HAP-1 (cell line): ENCODE measurements at regions not wholly inside any gene's neighbourhood (a gene's known extent, or its start where the extent isn't known, plus 50 kb on each side); places are given as distances from the start of the nearest gene placed in this dataset.

ENCODE experiments used
- DNase-seq, 2 experiments: peaks; one replicate each; pipeline ENCODE4 v3.0.0-alpha.2; 2016 to 2020; ENCODE audit warnings: low spot score in 2 of 2
- H3K27me3 ChIP-seq: fragments of 250-450 bp; sonication (Bioruptor Pico); 2 replicates; pipeline ENCODE4 v1.5.1; 2020; ENCODE audit warnings: low read depth, mild to moderate bottlenecking, moderate library complexity
- H3K36me3 ChIP-seq: fragments of 250-450 bp; sonication (Bioruptor Pico); replicated peaks from 2 replicates; pipeline ENCODE4 v1.5.1; 2020; ENCODE audit warnings: mild to moderate bottlenecking
- H3K4me1 ChIP-seq: fragments of 250-450 bp; sonication (Bioruptor Pico); 2 replicates; pipeline ENCODE4 v1.5.1; 2020; ENCODE audit warnings: mild to moderate bottlenecking
- H3K4me3 ChIP-seq: fragments of 250-450 bp; sonication (Bioruptor Pico); 2 replicates; pipeline ENCODE4 v1.5.1; 2020; ENCODE audit warnings: mild to moderate bottlenecking, moderate library complexity
- H3K9me3 ChIP-seq: fragments of 250-450 bp; sonication (Bioruptor Pico); 2 replicates; pipeline ENCODE4 v1.5.1; 2020; ENCODE audit warnings: mild to moderate bottlenecking, moderate library complexity
- in situ Hi-C: fragments of 300-500 bp; cut with MboI; formaldehyde crosslinking; loops from 3 replicates; pipeline ENCODE4 v1.14.3; 2020; ENCODE audit warnings: low sequenced_read_pairs, inconsistent platforms, mixed read lengths

DNA sequence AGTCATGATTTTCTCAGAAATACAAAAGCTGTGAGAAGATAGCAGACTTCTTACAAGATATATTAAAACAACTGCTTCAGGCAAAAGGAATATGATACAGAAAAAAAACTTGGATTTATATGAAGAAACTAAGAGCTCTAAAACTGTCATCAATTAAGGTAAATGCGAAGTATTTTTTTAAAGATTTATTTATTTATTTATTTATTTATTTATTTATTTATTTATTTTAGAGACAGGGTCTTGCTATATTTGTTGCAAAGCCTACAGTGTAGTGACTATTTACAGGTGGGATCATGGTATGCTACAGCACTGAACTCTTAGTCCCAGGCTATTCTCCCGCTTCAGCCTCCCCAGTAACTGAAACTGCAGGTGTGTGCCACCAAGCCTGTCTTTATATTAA, 274.3 kb upstream of the BCHE start:
- H3K4me1 ChIP-seq, result no peaks in the 10 kb centered on the region
- in situ Hi-C loops, result no loop called here
- no peaks in the 10 kb centered on the region for H3K27me3 ChIP-seq

DNA sequence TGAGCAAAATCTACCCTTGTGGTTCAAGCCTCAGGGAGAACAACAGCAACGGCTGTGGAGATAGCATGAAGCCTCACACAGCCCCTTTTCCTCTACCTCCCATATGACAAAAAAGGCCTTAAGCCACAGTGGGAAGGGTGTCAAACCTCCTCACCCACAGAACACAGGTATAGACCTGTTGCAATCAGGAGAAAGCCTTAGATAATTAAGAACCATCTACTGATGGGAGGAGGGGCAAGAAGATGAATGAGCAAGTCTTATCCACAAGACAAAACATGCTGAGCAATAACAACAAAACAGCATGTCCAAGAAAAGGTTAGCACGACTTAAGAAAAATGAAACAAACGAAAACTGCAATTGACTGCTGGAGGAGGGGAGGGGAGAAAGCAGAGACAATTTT, 272.9 kb upstream of the BCHE start:
- in situ Hi-C loops, result no loop called here
- H3K4me1 ChIP-seq, result no peaks in the 10 kb centered on the region
- no peak for DNase-seq
- no peak overlapping the region for H3K4me3 ChIP-seq
- no peaks in the 10 kb centered on the region for H3K27me3 ChIP-seq
- no peaks in the 10 kb centered on the region for H3K36me3 ChIP-seq
- H3K9me3 ChIP-seq, result no peaks in the 10 kb centered on the region

More for the DNA sequence above, 274.3 kb upstream of the BCHE start:
- Histone ChIP-seq H3K9me3 (no peaks in the 10 kb centered on the region), H3K4me3 (no peak overlapping the region), H3K36me3 (no peaks in the 10 kb centered on the region)
- no peak for DNase-seq

DNA sequence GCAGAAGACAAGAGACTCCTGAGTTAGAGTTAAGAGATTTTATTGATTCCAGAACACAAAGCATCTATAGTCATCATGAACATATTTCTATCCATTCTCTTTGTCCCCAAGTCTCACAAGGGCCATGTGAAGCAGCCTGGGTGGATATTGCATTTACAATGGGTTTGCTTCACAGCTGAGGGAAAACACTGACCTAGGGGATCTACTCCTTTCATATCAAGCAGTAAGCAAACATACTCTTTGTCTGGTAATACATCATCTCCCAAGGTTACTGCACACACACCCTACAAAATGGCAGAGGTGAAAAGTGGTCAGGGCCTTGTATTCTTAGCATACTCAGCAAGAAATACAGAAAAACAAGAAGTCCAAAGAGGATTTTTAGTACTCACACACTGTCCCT, 267.7 kb upstream of the BCHE start:
- Histone ChIP-seq H3K4me3 (no peak overlapping the region), H3K9me3 (no peaks in the 10 kb centered on the region), H3K36me3 (no peaks in the 10 kb centered on the region), H3K4me1 (no peaks in the 10 kb centered on the region), H3K27me3 (no peaks in the 10 kb centered on the region)
- in situ Hi-C loops, result no loop called here
- no peak for DNase-seq

DNA sequence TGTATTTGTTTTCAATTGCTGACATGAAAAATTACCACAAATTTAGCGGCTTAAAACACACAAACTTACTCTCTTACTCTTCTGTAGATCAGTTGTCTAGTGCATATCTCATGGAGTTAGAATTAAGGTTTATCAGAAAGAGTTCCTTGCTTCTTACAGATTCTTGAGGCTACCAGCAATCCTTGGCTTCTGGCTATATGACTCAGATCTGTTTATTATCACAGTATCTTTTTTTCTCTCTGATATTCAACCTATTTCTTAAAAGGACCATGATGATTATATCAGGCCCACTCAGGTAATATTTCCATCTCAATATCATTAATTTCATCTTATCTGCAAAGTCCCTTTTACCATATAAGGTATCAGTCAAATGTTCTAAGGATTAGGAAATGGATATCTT, 263.5 kb upstream of the BCHE start:
- no peaks in the 10 kb centered on the region for H3K4me1 ChIP-seq

DNA sequence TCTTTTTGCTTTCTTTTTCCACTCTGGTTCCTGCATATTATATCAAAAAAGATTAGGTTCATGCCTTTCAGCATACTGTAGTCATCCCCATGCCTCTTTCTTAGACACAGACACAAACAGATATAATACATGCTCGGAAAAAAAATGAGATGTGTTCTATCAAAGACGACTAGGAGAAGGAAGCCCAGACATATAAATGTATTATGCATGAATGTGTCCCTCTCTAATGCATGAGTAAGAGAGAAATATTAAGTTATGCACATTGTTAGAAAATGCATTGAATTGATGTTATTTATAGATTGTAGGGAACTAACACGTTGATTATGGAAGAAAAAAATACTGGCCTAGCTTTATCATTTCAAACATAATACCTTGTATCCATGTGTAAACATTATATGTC, 252.4 kb upstream of the BCHE start:
- in situ Hi-C loops, result no loop called here
- Histone ChIP-seq H3K9me3 (no peaks in the 10 kb centered on the region), H3K36me3 (no peaks in the 10 kb centered on the region), H3K4me1 (no peaks in the 10 kb centered on the region), H3K4me3 (no peak overlapping the region), H3K27me3 (no peaks in the 10 kb centered on the region)
- DNase-seq, result no peak

More for the DNA sequence above, 263.5 kb upstream of the BCHE start:
- H3K36me3 ChIP-seq, result no peaks in the 10 kb centered on the region
- no peak for DNase-seq
- H3K4me3 ChIP-seq, result no peak overlapping the region
- in situ Hi-C loops, result no loop called here
- H3K9me3 ChIP-seq, result no peaks in the 10 kb centered on the region
- H3K27me3 ChIP-seq, result no peaks in the 10 kb centered on the region

DNA sequence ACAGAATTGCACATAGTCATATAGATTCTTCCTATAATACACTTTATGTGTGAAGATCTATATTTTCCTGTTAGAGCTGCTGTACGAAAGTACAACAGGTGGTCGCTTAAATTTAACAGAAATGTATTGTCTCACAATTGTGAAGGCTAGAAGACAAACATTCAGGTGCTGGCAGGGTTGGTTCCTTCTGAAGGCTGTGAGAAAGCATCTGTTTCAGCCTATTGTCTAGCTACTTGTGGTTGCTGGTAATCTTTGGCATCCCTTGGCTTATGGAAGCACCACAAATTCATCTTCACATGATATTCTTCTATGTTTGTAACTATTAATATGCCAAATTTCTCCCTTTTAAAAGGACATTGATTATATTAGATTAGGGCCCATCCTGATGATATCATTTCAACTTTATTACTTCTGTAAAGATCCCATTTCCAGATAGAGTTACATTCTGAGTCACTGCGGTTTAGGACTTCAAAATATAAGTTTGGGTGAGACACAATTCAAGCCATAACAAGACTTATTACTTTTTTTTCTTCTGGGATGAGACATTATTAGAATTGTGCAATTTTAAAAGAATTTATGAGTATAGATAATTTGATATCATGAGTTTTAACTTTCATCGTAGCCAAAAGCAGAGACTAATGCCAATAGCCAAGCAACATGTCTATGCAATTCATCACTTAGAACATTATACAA, 248.1 kb upstream of the BCHE start:
- no peaks in the 10 kb centered on the region for H3K9me3 ChIP-seq
- no peak overlapping the region for H3K4me3 ChIP-seq
- in situ Hi-C loops, result no loop called here
- no peaks in the 10 kb centered on the region for H3K36me3 ChIP-seq
- H3K27me3 ChIP-seq, result no peaks in the 10 kb centered on the region
- no peaks in the 10 kb centered on the region for H3K4me1 ChIP-seq
- DNase-seq, result no peak

DNA sequence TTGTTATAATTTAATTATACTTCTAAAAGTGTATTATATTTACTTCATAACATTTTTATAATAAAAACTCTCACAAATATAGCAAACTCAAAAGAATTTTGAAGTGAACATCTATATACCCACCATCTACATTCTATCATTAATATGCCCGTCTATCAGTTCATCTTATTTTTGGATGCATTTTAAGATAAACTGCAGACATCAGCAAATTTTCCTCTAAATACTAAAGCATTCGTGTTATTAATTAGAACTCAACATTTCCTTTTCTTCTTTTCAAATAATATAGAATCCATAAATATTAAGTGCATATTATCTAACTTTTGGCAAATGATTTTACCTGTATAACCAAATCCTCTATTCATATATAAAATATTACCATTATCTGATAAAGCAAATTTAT, 242.9 kb upstream of the BCHE start:
- Histone ChIP-seq H3K4me3 (no peak overlapping the region), H3K4me1 (no peaks in the 10 kb centered on the region), H3K27me3 (no peaks in the 10 kb centered on the region), H3K36me3 (no peaks in the 10 kb centered on the region), H3K9me3 (no peaks in the 10 kb centered on the region)
- DNase-seq, result no peak
- in situ Hi-C loops, result no loop called here

DNA sequence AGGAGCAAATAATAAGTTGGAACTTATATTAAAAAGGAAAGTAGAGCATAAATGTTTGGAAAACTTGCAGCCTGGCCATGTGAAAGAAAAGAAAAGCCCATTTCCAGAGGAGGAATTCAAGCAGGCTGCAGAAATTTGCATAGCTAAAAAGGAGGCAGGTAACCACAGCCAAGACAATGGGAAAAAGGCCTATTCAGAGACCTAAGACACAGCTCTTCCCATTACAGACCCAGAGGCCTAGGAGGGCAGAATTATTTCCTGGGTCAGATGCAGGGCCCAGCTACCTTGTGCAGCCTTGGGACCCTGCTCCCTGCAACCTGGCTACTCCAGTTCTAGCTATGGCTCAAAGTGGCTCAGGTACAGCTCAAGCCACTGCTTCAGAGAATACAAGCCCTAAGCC, 234.6 kb upstream of the BCHE start:
- DNase-seq, result no peak
- in situ Hi-C loops, result no loop called here
- no peaks in the 10 kb centered on the region for H3K9me3 ChIP-seq
- no peaks in the 10 kb centered on the region for H3K36me3 ChIP-seq
- no peak overlapping the region for H3K4me3 ChIP-seq
- H3K27me3 ChIP-seq, result no peaks in the 10 kb centered on the region
- H3K4me1 ChIP-seq, result no peaks in the 10 kb centered on the region

DNA sequence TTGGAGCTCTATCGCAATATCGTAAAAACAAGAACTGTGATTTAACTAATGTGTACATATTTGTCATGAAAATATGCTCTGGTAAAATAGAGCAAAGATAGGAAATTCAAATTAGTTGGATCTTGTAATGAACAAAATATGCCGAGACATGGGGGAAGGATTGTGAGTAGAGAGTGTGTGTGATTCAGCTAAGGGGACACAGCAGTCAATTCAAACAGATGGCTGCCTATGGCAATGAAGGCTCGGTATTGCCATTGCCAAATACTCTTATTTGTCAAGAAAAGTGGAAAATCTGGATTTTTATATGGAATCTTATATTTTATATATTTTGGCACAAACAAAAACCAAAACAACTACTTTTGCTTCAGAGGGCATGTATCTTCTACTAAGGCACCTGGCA, 227.3 kb upstream of the BCHE start:
- no peak for DNase-seq
- in situ Hi-C loops, result no loop called here
- H3K27me3 ChIP-seq, result no peaks in the 10 kb centered on the region

DNA sequence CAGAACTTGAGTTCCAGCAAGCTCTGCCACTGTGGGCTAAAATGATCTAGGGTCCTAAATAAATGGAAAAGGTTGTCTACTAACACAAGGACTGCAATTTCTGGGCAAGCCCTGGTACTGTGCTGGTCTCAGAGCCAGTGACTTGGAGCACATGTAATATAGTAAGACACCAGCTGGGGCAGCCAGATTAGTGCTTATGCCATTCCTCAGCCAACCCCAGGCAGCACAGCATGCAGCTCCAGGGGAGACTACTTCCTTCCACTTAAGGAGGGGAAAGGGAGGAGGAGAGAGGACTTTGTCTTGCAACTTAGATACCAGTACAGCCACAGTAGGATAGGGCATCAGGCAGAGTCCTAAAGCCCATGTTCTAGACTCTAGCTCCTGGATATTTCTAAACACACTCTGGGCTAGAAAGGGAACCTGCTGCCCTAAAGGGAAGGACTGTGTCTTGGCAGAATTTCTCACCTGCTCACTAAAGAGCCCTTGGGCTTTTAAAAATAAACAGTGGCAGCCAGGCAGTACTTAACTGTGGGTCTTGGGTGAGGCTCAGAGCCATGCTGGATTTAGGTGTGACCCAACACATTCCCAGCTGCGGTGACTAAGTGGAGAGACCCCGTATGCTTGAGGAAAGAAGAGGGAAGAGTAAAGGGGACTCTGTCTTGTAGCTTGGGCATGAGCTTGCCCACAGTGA, 223.7 kb upstream of the BCHE start:
- Histone ChIP-seq H3K4me1 (no peaks in the 10 kb centered on the region), H3K9me3 (no peaks in the 10 kb centered on the region), H3K27me3 (no peaks in the 10 kb centered on the region), H3K36me3 (no peaks in the 10 kb centered on the region), H3K4me3 (no peak overlapping the region)
- DNase-seq, result no peak
- in situ Hi-C loops, result no loop called here

More for the DNA sequence above, 227.3 kb upstream of the BCHE start:
- H3K4me1 ChIP-seq, result no peaks in the 10 kb centered on the region
- H3K36me3 ChIP-seq, result no peaks in the 10 kb centered on the region
- H3K4me3 ChIP-seq, result no peak overlapping the region
- no peaks in the 10 kb centered on the region for H3K9me3 ChIP-seq

DNA sequence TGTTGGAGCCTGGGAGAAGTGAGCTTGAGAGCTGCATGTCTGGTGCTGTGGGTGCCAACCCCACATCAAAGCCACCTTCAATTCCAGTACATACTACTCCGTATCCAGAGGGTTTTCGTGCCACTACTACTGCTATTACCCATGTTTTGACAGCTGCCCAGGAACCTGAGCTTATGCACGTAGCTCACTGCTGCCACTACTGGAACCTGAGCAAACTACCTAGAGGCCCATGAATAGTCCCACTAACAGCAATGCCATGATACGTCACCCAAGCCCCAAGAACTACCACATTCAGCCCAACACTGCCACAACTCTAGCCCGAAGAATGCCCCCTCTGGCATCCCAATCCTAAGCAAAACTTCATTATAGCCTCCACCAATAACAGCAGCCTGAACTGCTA, 215.2 kb upstream of the BCHE start:
- Histone ChIP-seq H3K4me1 (no peaks in the 10 kb centered on the region), H3K9me3 (no peaks in the 10 kb centered on the region), H3K4me3 (no peak overlapping the region), H3K36me3 (no peaks in the 10 kb centered on the region), H3K27me3 (no peaks in the 10 kb centered on the region)
- in situ Hi-C loops, result no loop called here
- DNase-seq, result no peak

DNA sequence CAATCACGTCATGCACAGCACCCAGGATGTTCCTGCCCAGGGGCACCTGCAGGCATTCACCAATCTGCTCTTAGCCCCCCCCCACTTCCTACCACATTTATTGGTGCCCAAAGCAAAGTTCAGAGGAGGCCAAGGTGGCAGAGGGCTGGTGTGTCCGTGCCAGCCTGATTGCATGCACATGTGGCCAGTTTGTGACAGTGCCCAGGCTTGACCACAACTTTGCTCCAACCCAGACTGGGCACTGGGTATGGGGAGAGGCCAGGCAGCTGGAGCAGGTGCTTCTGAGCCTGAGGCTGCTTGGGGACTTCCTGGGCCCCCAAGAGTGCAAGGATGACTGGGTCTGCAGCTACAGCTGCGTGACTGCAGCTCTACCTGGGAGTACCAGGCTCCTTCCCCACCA, 192.3 kb upstream of the BCHE start:
- in situ Hi-C loops, result no loop called here
- DNase-seq, result no peak
- Histone ChIP-seq H3K4me1 (no peaks in the 10 kb centered on the region), H3K36me3 (no peaks in the 10 kb centered on the region), H3K27me3 (no peaks in the 10 kb centered on the region), H3K9me3 (no peaks in the 10 kb centered on the region), H3K4me3 (no peak overlapping the region)

DNA sequence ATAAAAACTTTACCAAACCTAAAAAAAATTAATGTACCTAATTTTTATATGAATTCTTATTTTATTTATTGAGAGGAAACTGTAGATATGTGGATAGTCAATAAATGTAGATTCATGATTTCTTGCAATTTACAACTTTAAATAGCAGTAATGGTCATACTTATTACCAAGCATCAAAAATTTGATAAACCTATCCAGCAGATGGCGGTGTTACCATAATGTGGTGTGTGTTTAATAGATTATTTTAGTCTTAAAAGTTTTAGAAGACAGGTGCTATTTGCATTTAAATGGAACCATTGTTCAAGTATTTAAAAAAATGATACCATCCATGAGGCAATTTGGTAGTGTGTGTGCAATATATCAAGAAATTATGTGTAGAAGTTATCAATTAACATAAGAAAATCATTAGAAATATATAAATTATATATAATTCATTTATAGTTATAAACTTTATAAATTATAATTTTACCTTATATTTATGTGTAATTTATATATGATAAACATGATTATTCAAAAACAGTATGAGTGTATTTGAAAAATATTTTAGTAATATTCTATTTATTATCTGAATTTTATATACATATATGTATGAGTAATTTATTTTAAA, 176.0 kb upstream of the BCHE start:
- peak; percentile 57 to 61 for DNase-seq
- no peaks in the 10 kb centered on the region for H3K4me1 ChIP-seq
- in situ Hi-C loops, result no loop called here
- H3K9me3 ChIP-seq, result no peaks in the 10 kb centered on the region
- H3K36me3 ChIP-seq, result no peaks in the 10 kb centered on the region
- no peaks in the 10 kb centered on the region for H3K27me3 ChIP-seq
- H3K4me3 ChIP-seq, result no peak overlapping the region

DNA sequence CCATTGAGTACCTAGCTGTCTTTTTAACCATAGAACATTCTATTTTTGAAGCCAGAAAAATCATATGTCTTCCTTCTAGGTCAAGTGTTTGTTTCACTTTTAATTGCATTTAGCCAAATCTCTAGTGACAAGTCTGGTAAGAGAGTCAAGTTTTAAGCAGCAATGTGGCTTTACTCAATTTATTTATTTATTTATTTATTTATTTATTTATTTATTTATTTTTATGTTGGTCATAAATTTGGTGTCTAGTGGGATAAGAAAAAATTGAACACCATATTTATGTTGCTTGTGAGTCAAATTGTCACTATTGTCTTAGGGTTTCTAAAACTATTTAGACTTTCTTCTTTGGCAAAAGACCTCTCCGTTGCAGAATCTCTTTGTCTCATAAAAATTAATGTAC, 174.5 kb upstream of the BCHE start:
- no peaks in the 10 kb centered on the region for H3K9me3 ChIP-seq
- H3K4me1 ChIP-seq, result no peaks in the 10 kb centered on the region
- no peak overlapping the region for H3K4me3 ChIP-seq
- no peaks in the 10 kb centered on the region for H3K27me3 ChIP-seq
- in situ Hi-C loops, result no loop called here
- no peak for DNase-seq
- no peaks in the 10 kb centered on the region for H3K36me3 ChIP-seq
